GM21515 (cell line): ENCODE measurements at regions not wholly inside any gene's neighbourhood (a gene's known extent, or its start where the extent isn't known, plus 50 kb on each side); places are given as distances from the start of the nearest gene placed in this dataset.

Experiments used
- ATAC-seq: cut with Tn5 transposase; IDR thresholded peaks from one replicate; pipeline ENCODE4 v1.9.1; 2021; ENCODE audit not compliant: unreplicated experiment

GRCh38 chr20:11372876-11373790, 544.6 kb upstream of the BTBD3 start:
- no peak for ATAC-seq

- ATAC-seq: no peak
Observed at GRCh38 chr20:11375335-11375734, 542.4 kb upstream of the BTBD3 start.

GRCh38 chr20:11375966-11376365, 541.7 kb upstream of the BTBD3 start:
- no peak for ATAC-seq

- no peak for ATAC-seq
Observed at GRCh38 chr20:11376420-11376819, 541.3 kb upstream of the BTBD3 start.

- ATAC-seq: no peak
Observed at GRCh38 chr20:11376998-11377397, 540.7 kb upstream of the BTBD3 start.

GRCh38 chr20:11377761-11378160, 539.9 kb upstream of the BTBD3 start:
- ATAC-seq: no peak

GRCh38 chr20:11378252-11378651, 539.4 kb upstream of the BTBD3 start:
- ATAC-seq: no peak

- no peak for ATAC-seq
Observed at GRCh38 chr20:11379257-11380011, 538.3 kb upstream of the BTBD3 start.

GRCh38 chr20:11380283-11380682, 537.4 kb upstream of the BTBD3 start:
- ATAC-seq: no peak

- ATAC-seq: no peak
Observed at GRCh38 chr20:11387189-11387754, 530.4 kb upstream of the BTBD3 start.

GRCh38 chr20:11389186-11389585, 528.5 kb upstream of the BTBD3 start:
- ATAC-seq: no peak

GRCh38 chr20:11391591-11391990, 526.1 kb upstream of the BTBD3 start:
- no peak for ATAC-seq

GRCh38 chr20:11394145-11394833, 523.4 kb upstream of the BTBD3 start:
- no peak for ATAC-seq

- no peak for ATAC-seq
Observed at GRCh38 chr20:11395581-11395980, 522.1 kb upstream of the BTBD3 start.

- no peak for ATAC-seq
Observed at GRCh38 chr20:11401988-11402387, 515.7 kb upstream of the BTBD3 start.

GRCh38 chr20:11403711-11404110, 514.0 kb upstream of the BTBD3 start:
- no peak for ATAC-seq

GRCh38 chr20:11406877-11407276, 510.8 kb upstream of the BTBD3 start:
- ATAC-seq: no peak

GRCh38 chr20:11409561-11409960, 508.1 kb upstream of the BTBD3 start:
- no peak for ATAC-seq

GRCh38 chr20:11411765-11412164, 505.9 kb upstream of the BTBD3 start:
- no peak for ATAC-seq

GRCh38 chr20:11426948-11427347, 490.7 kb upstream of the BTBD3 start:
- no peak for ATAC-seq

GRCh38 chr20:11429168-11429567, 488.5 kb upstream of the BTBD3 start:
- no peak for ATAC-seq
